ENCODE measurements at regions not wholly inside any gene's neighbourhood (a gene's known extent, or its start where the extent isn't known, plus 50 kb on each side); places are given as distances from the start of the nearest gene placed in this dataset.

DNA sequence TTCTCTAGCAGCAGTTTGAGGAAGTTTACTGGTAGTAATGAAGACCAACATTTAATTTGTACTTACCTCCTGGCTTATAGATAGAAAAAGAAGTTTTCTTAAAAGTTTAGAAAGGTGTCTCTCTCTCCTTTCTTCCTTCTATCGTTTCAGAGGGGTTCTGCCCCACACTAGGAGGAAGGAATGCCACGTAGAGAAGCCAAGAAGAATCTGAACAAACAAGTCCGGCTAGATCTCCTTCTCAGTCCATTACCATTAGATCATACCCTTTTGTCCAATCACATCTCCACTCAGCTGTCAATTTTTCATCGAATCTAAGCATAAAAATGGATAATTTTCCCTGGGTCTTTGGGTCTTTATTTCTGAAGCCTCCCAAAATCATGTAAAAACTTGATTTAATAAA lies 1048.1 kb downstream of the SI start:
- Histone ChIP-seq H3K9ac (ENCODE audit: low read length) (no peak overlapping the region), H4K20me1 (ENCODE audit: control insufficient read depth, insufficient read depth, low read length, poor library complexity, severe bottlenecking) (no peaks in the 10 kb centered on the region), H3K4me3 (ENCODE audit: control extremely low read depth in 1 of 5, extremely low read depth in 1 of 5, insufficient read depth in 1 of 5, low read depth in 2 of 5, low read length in 4 of 5) (no peak overlapping the region), H3K79me2 (ENCODE audit: control insufficient read depth, insufficient read depth, low read length) (no peaks in the 10 kb centered on the region), H3K27me3 (replicated peaks in 1 of 4; ENCODE audit: control extremely low read depth in 1 of 4, control insufficient read depth in 3 of 4, insufficient read depth in 4 of 4, low read length in 3 of 4) (no peaks in the 10 kb centered on the region), H3K4me1 (ENCODE audit: control insufficient read depth in 2 of 2, insufficient read depth in 2 of 2, low read length in 2 of 2) (no peaks in the 10 kb centered on the region), H3K9me3 (ENCODE audit: control extremely low read depth in 1 of 3, control insufficient read depth in 2 of 3, insufficient read depth in 1 of 3, low read length in 2 of 3) (no peaks in the 10 kb centered on the region), H2AFZ (ENCODE audit: insufficient read depth, low read depth, low read length, poor library complexity, severe bottlenecking) (no peak overlapping the region), H3K27ac (ENCODE audit: low read length in 2 of 2) (no peak overlapping the region), H3K4me2 (replicated peaks; ENCODE audit: low read depth, low read length, poor library complexity, severe bottlenecking) (no peak overlapping the region), H3K36me3 (replicated peaks in 1 of 2; ENCODE audit: control extremely low read depth in 1 of 2, control insufficient read depth in 1 of 2, extremely low read depth in 1 of 2, insufficient read depth in 2 of 2, low read length in 1 of 2) (no peaks in the 10 kb centered on the region)
- DNase-seq (no peak), ATAC-seq (ENCODE audit: low read depth) (no peak)
- intact Hi-C loops (cut with micrococcal nuclease): no loop called here
- Mint-ChIP-seq H3K27ac (no peak overlapping the region), H3K9me3 (ENCODE audit: insufficient read depth) (no peaks in the 10 kb centered on the region), H3K27me3 (no peaks in the 10 kb centered on the region), H3K4me3 (no peak overlapping the region), H3K4me1 (no peaks in the 10 kb centered on the region)
- 86% methylated on average over 4 of the region's 4 CpGs for WGBS (ENCODE audit: insufficient coverage)
- ChIA-PET POLR2A (no interaction called here), CTCF (no interaction called here)
- no peak for TF ChIP-seq EZH2 (IDR thresholded peaks at IDR 0.05; ENCODE audit: borderline replicate concordance, insufficient read depth, low read depth, low read length, poor library complexity, severe bottlenecking)
- TF ChIP-seq, protein P1, sequence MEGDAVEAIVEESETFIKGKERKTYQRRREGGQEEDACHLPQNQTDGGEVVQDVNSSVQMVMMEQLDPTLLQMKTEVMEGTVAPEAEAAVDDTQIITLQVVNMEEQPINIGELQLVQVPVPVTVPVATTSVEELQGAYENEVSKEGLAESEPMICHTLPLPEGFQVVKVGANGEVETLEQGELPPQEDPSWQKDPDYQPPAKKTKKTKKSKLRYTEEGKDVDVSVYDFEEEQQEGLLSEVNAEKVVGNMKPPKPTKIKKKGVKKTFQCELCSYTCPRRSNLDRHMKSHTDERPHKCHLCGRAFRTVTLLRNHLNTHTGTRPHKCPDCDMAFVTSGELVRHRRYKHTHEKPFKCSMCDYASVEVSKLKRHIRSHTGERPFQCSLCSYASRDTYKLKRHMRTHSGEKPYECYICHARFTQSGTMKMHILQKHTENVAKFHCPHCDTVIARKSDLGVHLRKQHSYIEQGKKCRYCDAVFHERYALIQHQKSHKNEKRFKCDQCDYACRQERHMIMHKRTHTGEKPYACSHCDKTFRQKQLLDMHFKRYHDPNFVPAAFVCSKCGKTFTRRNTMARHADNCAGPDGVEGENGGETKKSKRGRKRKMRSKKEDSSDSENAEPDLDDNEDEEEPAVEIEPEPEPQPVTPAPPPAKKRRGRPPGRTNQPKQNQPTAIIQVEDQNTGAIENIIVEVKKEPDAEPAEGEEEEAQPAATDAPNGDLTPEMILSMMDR (IDR thresholded peaks at IDR 0.05): no peak

DNA sequence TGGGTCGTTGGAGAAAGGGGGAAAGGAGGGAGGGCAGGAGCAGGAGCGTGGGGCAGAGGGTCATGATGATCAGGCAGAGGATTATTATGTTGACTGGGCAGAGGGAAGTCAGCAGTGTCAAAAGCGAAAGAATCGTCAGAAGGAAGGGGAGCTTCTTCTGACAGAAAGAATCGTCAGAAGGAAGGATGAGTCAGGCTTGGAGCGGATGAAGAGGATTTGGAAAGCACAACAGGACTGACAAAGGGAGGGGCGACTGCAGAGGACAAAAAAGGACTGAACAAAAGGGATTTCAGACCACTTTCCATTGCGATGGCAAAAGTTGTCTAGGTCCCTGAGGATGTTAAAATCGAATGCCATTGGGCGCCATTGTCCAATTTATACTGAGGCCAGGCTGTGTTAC lies 1053.5 kb downstream of the SI start:
- no peak for TF ChIP-seq EZH2 (IDR thresholded peaks at IDR 0.05; ENCODE audit: borderline replicate concordance, insufficient read depth, low read depth, low read length, poor library complexity, severe bottlenecking)
- Histone ChIP-seq H4K20me1 (ENCODE audit: control insufficient read depth, insufficient read depth, low read length, poor library complexity, severe bottlenecking) (no peaks in the 10 kb centered on the region), H3K36me3 (replicated peaks in 1 of 2; ENCODE audit: control extremely low read depth in 1 of 2, control insufficient read depth in 1 of 2, extremely low read depth in 1 of 2, insufficient read depth in 2 of 2, low read length in 1 of 2) (no peaks in the 10 kb centered on the region), H3K9ac (ENCODE audit: low read length) (no peak overlapping the region), H3K79me2 (ENCODE audit: control insufficient read depth, insufficient read depth, low read length) (no peaks in the 10 kb centered on the region), H3K9me3 (ENCODE audit: control extremely low read depth in 1 of 3, control insufficient read depth in 2 of 3, insufficient read depth in 1 of 3, low read length in 2 of 3) (peaks cover 0 to 12% (median 0%) of the 10 kb centered on the region in 3 donors), H3K4me3 (ENCODE audit: control extremely low read depth in 1 of 5, extremely low read depth in 1 of 5, insufficient read depth in 1 of 5, low read depth in 2 of 5, low read length in 4 of 5) (no peak overlapping the region), H3K4me2 (replicated peaks; ENCODE audit: low read depth, low read length, poor library complexity, severe bottlenecking) (no peak overlapping the region), H2AFZ (ENCODE audit: insufficient read depth, low read depth, low read length, poor library complexity, severe bottlenecking) (no peak overlapping the region), H3K4me1 (ENCODE audit: control insufficient read depth in 2 of 2, insufficient read depth in 2 of 2, low read length in 2 of 2) (no peaks in the 10 kb centered on the region), H3K27ac (ENCODE audit: low read length in 2 of 2) (no peak overlapping the region), H3K27me3 (replicated peaks in 1 of 4; ENCODE audit: control extremely low read depth in 1 of 4, control insufficient read depth in 3 of 4, insufficient read depth in 4 of 4, low read length in 3 of 4) (no peaks in the 10 kb centered on the region)
- ATAC-seq (ENCODE audit: low read depth) (no peak), DNase-seq (no peak)
- intact Hi-C loops (cut with micrococcal nuclease): no loop called here
- 89% methylated on average over 10 of the region's 10 CpGs for WGBS (ENCODE audit: insufficient coverage)
- CTCF ChIA-PET: no interaction called here
- Mint-ChIP-seq H3K27ac (no peak overlapping the region), H3K9me3 (ENCODE audit: insufficient read depth) (peaks cover 3% of the 10 kb centered on the region), H3K4me3 (no peak overlapping the region), H3K27me3 (no peaks in the 10 kb centered on the region), H3K4me1 (no peaks in the 10 kb centered on the region)
- POLR2A ChIA-PET: no interaction called here

All from B cell (primary cell).